GM19468 (cell line): ENCODE measurements at regions not wholly inside any gene's neighbourhood (a gene's known extent, or its start where the extent isn't known, plus 50 kb on each side); places are given as distances from the start of the nearest gene placed in this dataset.

Source experiments
- ATAC-seq: cut with Tn5 transposase; IDR thresholded peaks from one replicate; pipeline ENCODE4 v1.9.1; 2021; ENCODE audit warnings: mild to moderate bottlenecking, moderate library complexity, moderate number of reproducible peaks; ENCODE audit not compliant: unreplicated experiment; ENCODE audit errors: extremely low read depth

DNA sequence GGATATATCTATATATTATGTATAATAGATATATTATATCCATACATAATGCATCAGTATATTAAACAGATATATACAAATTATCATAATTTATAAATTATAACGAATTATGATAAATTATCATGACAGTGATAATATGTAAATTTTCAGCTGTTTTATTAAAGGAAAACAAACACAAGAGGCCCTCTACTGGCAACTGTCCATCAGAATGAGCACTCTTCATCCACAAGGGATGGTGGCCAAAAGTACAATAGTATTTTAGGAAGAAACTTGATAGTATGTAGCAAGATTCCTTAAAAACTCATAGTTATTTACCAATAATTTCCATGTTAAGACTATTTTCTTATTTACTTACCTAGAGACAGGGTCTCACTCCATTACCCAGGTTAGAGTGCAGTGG is 113.3 kb upstream of the LPAR1 start:
- no peak for ATAC-seq

DNA sequence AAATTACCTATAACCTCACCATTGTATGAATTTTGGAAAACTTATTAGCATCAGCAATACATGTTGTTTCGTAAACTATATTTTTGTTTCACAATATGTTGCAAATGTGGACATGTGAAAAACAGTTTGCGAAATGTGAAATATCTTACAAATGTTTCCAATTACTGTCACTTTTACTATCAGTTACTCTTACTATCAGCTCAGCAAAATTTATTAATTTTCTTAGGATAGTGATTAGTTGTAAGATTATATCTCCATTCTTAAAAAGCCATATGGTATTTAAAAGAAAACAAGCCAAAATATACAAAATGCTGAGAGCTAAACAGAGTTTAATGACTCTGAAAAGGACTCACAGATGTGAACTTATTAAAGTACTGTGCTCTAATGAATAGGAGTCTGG is 111.9 kb upstream of the LPAR1 start:
- no peak for ATAC-seq

DNA sequence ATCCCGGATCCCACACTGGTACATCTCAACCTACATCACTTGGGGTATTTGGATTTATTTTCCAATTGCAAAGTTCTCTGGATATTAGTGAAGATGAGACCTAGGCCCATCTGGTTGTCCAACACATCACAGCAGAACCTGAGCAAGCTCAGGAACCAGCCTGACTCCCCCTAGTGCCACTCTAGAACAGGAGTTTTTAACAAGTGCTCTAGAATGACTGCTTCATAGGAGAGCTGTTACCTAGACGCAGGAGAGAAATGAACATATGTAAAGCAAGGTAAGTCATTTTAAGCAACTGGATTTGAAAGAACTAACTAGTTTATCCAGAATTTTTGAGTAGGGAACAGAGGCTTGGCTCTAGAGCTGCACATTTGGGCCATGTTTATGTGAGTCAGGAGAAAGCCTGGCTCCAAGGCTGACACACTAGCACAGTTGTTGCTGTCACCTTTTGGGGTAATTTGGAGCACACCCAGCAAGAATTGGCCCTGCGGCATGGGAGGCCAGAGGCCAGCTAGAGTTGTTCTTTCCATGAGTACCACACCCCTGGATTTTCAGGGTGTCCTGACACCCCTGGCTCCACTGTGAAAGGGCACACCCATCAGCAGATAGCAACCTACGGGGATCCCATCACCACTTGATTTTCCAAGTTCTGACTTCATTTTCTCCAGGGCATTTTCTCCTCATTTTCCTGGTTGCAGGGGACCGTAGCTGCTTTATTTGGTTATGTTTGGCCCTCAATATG is 110.9 kb upstream of the LPAR1 start:
- no peak for ATAC-seq

DNA sequence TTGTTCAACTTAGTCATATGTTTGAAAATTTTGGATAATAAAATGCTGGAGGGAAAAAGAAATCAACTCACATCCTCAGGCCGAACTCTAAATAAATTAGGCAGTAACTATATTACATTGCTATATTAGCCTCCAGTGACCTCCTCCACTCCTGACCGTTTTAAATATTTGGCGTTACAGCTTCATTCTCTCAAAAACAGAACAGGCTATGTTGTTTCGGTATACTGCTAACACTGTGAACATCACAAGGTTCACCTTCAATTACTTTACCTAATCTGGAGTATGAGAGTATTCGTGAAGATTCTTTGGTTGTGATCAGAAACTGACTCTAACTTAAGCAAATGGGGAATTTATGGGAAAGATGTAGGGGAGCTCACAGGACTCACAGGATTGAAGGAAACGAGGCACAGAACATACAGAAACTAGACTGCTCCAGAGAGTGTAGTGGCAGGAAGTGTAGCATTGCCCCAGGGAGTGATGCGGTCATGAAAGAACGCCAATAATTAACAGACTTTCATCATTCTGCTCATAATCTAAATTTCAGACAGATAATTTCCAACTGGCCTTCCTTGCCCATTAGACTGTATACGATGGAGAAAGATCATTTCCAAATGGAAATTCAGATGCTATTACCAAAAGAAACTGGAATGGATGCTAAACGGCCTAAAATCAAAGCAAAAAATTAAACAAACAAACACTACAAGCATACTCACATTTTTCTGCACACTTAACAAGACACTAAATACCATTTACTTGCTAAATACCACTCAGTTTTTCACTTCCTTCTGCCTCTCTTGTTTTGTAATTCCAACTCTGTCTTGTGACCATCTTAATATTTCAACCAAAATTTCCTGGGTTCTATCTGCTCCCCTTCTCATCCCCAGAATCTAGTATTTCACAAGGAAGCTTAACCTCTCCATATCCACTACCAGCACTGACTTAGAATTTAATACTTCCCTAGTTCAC is 110.1 kb upstream of the LPAR1 start:
- peak; percentile 49 for ATAC-seq

DNA sequence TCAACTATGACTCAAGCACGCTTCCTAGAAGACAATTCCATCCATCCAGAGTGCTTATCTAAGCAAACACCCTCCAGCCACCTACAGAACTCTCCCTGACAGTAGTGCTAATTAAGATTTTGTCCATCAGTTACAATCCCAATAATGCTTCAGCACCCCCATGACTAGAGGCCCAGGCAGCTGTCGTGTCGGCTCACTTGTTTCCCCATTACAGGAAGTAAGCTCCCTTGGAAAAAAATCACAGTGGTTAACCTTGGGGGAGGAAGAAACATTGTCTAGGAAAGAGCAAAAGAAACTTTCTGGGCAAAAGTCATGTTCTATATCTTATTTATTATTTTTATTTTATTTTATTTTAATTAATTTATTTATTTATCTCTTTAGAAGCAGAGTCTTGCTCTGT is 108.8 kb upstream of the LPAR1 start:
- no peak for ATAC-seq

DNA sequence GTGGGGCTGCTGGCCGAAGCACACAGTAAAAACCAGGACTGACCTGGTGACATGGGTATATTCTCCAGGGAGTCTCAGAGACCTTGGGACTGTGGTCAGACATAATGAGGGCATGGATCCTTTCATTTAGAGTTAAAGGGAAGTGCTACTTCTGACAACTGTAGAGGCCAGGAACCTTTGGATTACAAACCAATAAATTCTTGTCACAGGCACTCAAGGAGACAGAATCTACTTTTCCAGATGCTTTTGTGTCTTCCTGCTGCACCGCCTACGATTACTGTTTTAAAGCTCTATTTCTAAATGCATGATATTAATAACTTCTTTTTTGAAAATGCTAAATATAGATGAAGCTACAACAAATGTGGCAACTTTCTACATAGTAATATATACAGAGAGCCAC is 106.5 kb upstream of the LPAR1 start:
- no peak for ATAC-seq

DNA sequence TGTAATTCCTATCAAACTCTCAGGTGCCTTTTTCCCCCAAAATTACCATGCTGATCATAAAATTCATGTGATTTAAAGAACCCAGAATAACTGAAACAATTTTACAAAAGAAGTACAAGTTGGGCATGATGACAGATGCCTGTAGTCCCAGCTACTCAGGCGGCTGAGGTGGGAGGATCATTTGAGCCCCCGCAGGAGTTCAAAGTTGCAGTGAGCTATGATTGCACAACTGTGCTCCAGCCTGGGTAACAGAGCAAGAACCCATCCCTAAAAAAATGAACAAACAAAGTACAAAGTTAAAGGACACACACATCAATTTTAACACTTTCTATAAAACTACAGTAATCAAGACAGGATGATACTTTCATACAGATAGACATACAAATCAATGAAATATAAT is 97.9 kb upstream of the LPAR1 start:
- no peak for ATAC-seq

DNA sequence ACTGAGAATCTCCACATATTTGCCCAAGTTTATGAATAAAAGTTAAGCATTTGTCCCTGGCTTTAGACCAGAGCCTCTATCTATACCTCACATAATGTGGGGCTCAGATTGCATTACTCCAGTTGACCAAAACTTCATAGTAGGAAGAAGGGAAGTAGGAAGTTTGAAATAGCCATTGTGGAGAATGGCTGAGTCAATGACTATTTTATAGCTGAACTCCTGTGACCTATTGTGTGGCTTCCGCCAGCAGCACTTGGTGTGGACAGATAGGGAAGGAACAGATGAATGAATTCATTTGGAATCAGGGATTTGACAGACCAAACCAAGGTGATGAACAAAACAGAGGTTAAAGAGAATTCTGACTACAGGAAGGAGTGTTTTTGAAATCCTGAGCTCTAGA is 92.9 kb upstream of the LPAR1 start:
- ATAC-seq, result no peak

DNA sequence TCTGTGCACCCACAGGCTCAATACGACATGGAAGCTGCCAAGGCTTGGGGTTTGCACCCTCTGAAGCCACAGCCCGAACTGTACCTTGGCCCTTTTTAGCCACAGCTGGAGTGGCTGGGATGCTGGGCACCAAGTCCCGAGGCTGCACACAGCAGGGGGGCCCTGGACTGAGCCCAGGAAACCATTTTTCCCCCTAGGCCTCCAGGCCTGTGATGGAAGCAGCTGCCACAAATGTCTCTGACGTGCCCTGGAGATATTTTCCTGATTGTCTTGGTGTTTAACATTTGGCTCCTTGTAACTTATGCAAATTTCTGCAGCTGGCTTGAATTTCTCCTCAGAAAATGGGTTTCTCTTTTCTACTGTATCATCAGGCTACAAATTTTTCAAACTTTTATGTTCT is 82.3 kb upstream of the LPAR1 start:
- ATAC-seq, result no peak

DNA sequence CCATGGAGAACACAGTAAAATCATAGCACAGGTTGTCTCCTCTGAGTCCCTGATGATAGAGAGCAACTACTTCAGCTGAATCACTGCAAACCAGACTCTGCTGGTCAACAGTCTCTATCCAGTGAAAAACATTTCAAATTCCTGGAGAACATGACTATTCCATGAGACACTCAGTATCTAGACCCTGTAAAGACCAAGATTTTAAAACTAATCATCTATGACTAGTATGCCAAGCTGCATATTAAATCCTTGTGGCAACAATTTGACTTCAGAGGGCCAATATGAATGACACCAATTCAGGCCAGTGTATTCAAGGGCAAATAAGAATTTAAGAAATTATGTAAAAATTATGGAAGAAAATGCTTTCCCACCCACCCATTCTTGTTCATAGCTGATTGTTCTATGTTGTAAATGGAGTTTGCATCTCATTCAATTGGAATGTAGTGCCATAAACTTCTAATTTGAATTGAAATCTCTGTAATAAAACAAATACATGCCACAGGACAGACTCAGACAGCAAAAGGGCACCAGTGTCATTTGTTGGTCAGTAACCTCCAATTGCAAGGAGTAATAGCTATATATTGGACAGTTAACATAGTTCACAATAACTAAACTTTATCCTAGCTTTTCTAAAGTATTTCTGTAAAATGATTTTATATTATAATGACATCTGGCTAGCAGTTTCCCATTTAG is 80.1 kb upstream of the LPAR1 start:
- ATAC-seq, result no peak

DNA sequence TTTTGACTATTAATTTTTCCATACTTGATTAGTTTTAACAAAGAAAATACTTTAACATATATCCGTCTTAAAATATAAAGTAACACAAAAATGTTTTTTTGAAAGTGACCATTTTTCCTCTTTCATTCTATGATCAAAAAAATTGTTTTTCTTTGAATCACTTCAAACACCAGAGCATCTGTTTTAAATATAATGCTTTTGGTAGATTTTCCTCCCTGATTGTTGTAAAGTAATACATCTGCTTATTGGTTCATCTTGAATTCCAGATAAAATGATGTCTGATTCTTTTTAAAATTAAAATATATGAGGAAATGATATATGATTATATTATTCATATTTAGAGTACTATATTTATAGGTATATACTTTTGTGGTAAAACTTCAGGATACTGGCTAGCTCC is 76.2 kb upstream of the LPAR1 start:
- ATAC-seq, result no peak

DNA sequence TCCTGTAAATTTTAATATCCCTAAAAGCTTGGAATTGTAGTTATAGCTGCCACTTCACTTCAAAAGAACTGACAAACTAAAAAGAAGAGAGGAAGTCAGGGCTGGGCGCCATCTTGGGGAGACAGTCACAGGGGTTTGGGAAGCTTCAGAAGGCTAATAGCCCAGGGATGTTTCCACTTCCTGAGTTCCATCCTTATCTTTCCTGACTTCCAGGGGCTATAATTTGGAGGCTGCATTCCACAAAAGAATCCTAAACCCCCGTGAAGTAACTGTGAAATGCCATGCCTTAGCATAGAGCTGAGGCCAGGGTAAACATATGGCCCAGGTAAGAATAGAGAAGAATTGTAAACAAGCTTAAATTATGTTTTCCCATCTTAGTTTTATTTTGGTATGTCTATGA is 75.4 kb upstream of the LPAR1 start:
- no peak for ATAC-seq

DNA sequence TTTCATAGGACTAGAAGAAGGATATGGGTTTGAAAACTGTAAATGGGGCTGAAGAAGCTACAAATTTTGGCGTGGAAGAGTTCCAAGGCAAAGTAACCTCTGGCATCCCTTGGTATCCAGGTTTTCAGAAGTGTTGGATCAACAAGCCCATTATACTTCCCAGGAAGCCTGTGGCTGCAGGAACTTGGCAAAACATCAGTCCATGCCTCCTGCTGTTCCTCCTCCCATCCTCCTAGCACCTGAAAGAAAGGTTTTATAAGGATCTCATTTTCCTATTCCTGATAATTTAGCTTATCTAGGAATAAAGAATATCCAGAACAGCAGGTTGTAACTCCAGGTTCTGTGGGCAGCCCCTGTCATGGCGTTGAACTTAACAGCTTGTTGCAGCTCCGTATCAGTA is 72.5 kb upstream of the LPAR1 start:
- no peak for ATAC-seq

DNA sequence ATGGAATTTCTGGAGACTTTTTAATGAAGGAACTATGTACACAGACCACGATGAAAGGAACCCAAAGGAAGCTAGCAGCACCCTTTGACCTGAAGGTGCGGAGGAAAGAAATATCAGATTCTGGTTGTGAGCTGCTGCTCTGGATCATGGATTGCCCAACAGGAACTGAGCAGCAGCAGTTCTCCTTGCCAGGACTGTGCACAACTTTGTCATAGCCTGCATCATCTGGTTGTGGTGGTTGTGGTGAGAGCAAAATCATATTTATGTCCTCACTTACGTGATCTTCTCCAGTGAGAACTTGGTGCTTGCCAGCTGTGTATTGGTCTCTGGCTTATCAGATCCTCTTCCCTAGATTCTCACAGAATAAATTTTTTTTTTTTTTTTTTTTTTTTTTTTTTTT is 70.7 kb upstream of the LPAR1 start:
- no peak for ATAC-seq

DNA sequence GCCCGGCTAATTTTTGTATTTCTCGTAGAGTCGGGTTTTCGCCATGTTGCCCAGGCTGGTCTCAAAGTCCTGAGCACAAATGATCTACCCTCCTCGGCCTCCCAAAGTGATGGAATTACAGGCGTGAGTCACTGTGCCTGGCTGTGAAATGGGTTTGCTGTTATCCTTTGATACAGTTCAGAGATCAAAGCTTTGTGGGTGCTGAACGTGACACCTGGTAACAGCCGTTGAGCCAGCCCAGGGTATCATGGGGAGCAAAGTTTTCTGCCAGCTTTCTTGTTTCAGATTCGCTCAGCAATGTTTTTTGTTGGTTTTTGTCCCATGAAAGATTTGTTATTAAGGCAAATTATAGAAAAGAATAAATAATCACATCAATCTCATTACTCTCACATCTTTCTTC is 68.9 kb upstream of the LPAR1 start:
- no peak for ATAC-seq

DNA sequence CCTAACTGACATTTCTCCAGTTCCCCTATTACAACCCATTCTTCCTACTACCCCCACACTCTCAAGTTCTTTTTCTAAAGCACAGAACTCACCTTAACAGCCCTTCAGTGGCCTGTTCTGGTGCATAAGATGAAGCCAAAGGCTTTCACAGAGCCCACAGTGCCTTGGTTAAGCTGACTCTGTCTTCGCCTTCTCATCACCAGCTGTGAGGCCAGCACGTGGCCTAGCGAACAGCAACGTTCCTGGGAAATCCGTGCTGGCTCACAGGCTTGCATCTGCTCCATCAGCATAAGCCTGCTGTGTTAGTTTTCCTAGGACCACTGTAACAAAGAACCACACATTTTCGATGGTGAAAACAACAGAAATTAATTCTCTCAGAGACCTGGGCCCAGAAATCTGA is 67.9 kb upstream of the LPAR1 start:
- ATAC-seq, result no peak

DNA sequence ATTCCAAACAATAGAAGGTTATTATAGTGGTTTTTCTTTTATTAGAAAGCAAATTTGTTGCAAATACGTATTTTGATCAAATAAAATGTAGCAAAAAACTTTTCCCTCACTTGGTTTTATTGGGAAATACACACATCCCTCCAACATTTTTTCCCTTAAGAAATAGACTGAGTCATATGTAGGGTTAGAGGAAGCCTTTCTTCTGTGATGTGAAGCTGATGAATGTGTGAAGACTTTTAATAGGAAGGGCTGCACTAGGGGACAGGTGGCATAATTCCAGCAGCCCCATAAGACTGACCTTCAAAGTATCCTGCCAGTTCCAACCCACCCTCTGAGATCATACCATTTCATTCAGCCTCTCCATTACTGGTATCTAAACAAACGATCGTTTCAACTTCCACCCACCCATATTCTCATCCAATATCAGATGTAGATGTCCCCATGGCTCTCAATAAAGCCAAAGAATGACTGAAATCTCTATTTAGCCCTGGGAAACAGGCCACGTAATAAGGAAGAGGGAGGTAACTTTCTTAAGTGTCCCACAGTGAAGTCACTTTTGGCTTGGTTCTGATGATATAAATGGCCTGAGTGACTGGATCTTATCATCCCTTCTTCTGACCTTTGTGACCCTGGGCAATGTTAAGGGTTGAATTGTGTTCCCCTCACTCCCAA is 64.7 kb upstream of the LPAR1 start:
- no peak for ATAC-seq

DNA sequence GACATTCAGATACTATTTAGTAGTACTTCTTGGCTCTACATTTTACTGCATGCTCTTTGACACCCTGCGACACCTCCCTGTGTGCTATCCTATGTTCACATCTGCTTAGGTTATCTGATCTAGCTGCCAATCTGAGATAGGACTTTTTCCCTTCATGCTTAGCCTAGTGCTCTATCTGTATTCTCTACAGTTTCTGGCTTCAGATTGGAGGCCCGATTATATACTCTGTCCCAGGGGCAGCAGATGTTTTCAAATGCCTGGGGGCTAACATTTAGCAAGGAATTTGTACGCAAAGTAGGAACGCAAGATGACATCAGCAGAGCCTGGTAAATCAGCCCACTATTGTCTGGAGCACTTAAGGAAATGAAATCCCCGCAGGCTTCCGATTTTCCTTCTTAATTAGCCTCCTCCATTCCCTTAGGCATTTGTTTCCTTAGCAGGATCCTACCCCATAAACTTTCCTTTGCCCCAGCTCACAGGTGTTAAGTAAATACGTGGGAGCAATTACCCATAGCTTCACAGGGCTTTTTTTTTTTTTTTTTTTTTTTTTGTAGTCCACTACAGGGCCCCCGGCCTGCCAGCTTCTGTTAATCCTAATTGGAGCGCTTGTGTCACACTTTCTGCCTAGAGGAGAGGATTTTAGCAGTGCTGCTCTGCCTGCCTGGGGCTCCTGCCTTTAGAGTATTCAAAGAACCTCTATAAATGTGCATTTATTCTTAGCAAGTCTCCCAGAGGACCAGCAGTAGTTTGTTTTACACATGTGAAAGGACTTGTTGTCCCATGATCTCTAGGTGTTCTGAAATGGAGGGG is 61.1 kb upstream of the LPAR1 start:
- no peak for ATAC-seq

DNA sequence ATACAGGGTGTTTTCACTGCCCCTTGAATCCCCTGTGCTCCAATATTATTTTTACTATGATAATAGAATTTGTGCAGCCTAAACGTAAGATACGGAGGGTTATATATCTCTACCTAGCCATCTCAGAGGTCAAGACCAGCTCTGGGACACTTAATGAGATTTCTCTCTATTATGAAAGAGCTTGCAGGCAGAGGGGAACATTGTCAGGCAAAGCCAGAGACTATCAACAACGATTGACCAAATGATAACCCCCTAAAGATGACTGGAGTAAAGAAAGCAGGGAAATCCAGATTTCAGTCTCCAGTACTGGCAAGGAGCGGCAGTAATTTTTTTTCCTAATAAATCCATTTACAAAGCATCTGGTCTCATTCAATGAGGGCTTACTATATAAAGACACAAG is 59.8 kb upstream of the LPAR1 start:
- no peak for ATAC-seq

DNA sequence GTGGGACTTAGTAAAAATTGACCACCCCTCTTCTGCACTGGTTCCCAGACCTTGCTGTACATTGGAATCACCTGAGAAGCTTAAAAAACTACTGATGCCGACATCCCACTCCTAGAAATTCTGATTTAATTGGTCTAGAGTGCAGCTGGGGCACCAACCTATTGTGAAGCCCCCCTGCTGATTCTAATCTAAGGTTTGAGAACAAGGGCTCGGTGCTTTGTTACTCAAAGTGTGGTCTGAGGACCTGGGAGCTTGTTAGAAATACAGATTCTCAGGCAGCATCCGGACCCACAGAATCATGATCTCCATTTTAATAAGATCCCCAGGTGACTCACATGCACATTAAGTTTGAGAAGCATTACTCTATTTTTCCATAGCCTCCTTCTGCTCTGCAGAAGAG is 57.8 kb upstream of the LPAR1 start:
- no peak for ATAC-seq
